Mesothelial cell of epicardium (in vitro differentiated cells): ENCODE measurements at regions not wholly inside any gene's neighbourhood (a gene's known extent, or its start where the extent isn't known, plus 50 kb on each side); places are given as distances from the start of the nearest gene placed in this dataset.

Experiments
- DNase-seq, 2 experiments: peaks; one replicate each; pipeline ENCODE4 v3.0.0; 2021; ENCODE audit warnings: low spot score in 2 of 2; ENCODE audit not compliant: unreplicated experiment in 2 of 2
- H3K27ac Mint-ChIP-seq: 2 replicates; pipeline ENCODE4 v1.8.0; 2021; ENCODE audit warnings: mixed read lengths
- H3K27me3 Mint-ChIP-seq: 2 replicates; pipeline ENCODE4 v1.8.0; 2021; ENCODE audit warnings: low read depth, mixed read lengths
- H3K36me3 Mint-ChIP-seq: 2 replicates; pipeline ENCODE4 v1.8.0; 2021; ENCODE audit warnings: mixed read lengths
- H3K4me1 Mint-ChIP-seq: 2 replicates; pipeline ENCODE4 v1.8.0; 2021; ENCODE audit warnings: mixed read lengths
- H3K4me3 Mint-ChIP-seq: 2 replicates; pipeline ENCODE4 v1.8.0; 2021; ENCODE audit warnings: mild to moderate bottlenecking, moderate library complexity, mixed read lengths
- H3K9me3 Mint-ChIP-seq: 2 replicates; pipeline ENCODE4 v1.8.0; 2021; ENCODE audit warnings: mixed read lengths
- TF ChIP-seq, protein P1 (sequence below): fragments of 200-600 bp; sonication (generic); IDR thresholded peaks from one replicate; pipeline ENCODE4 v1.5.0; 2021; ENCODE audit warnings: antibody characterized with exemption; ENCODE audit not compliant: unreplicated experiment

DNA sequence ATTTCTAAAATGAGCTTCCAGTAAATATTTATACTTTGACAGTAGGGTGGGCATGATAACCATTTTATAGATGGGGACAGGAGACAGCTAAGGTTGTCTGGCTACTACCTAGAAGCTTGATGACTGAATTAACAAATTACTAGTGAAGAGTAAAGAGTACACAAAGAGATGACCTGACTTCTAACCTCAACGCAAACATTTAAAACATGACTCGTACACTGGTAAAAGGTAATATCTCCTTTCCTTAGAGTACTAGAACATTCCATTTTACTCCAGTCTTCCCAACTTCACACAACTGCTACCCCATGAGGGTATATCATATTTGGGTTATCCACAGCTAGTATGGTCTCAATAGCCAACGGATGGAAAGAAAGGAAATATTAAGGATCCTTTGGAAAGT is 258.9 kb downstream of the FOXO1 start:
- H3K27me3 Mint-ChIP-seq = no peaks in the 10 kb centered on the region
- H3K36me3 Mint-ChIP-seq = peaks cover 4% of the 10 kb centered on the region
- no peak for DNase-seq
- peaks cover 13% of the 10 kb centered on the region for H3K9me3 Mint-ChIP-seq
- no peak overlapping the region for H3K27ac Mint-ChIP-seq
- H3K4me1 Mint-ChIP-seq = peaks cover 34% of the 10 kb centered on the region
- TF ChIP-seq, protein P1, sequence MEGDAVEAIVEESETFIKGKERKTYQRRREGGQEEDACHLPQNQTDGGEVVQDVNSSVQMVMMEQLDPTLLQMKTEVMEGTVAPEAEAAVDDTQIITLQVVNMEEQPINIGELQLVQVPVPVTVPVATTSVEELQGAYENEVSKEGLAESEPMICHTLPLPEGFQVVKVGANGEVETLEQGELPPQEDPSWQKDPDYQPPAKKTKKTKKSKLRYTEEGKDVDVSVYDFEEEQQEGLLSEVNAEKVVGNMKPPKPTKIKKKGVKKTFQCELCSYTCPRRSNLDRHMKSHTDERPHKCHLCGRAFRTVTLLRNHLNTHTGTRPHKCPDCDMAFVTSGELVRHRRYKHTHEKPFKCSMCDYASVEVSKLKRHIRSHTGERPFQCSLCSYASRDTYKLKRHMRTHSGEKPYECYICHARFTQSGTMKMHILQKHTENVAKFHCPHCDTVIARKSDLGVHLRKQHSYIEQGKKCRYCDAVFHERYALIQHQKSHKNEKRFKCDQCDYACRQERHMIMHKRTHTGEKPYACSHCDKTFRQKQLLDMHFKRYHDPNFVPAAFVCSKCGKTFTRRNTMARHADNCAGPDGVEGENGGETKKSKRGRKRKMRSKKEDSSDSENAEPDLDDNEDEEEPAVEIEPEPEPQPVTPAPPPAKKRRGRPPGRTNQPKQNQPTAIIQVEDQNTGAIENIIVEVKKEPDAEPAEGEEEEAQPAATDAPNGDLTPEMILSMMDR = no peak
- H3K4me3 Mint-ChIP-seq = no peak overlapping the region

DNA sequence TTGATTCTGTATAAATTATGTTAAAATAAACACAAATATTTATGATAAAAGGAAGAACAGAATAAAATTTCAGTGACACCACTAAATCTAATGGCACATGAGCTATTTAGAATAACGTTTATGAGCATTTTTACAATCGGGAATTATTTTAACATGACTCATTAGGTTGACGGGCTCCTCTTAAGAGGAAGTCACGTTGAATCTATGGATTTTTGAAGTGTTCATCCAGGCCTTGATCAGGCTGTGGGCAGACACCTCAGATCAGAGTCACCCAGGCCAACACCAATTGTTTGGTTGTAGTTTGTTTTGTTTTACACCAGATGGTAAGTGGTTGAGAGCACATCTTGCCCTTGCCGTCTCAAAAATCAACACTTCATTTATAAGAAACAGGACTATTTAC is 257.8 kb downstream of the FOXO1 start:
- Mint-ChIP-seq H3K27me3 (no peaks in the 10 kb centered on the region), H3K4me3 (no peak overlapping the region), H3K4me1 (peaks cover 25% of the 10 kb centered on the region), H3K9me3 (peaks cover 13% of the 10 kb centered on the region), H3K27ac (no peak overlapping the region), H3K36me3 (peaks cover 4% of the 10 kb centered on the region)
- TF ChIP-seq, protein P1 = no peak
- no peak for DNase-seq

DNA sequence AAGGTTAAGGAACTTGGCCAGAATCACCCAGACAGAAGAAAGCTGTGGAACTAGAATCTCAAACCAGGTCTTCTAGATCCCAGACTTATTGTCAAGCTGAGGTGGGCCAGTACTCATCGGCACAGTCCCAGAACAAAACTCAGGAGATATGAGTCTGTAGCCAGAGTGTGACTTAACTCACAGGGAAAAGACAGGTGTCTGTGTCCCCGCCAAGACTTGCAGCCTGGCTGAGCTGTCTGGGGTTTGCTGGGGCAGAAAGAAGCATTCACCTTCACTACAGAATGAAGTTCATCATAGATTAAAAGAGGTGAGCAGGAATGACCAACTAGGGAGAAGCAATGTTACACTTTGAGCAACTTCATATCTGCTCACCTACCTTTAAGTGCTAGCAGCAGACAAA is 257.2 kb downstream of the FOXO1 start:
- TF ChIP-seq, protein P1 = no peak
- DNase-seq = no peak
- Mint-ChIP-seq H3K4me1 (peaks cover 21% of the 10 kb centered on the region), H3K27ac (no peak overlapping the region), H3K4me3 (no peak overlapping the region), H3K36me3 (peaks cover 4% of the 10 kb centered on the region), H3K9me3 (peaks cover 13% of the 10 kb centered on the region), H3K27me3 (no peaks in the 10 kb centered on the region)

DNA sequence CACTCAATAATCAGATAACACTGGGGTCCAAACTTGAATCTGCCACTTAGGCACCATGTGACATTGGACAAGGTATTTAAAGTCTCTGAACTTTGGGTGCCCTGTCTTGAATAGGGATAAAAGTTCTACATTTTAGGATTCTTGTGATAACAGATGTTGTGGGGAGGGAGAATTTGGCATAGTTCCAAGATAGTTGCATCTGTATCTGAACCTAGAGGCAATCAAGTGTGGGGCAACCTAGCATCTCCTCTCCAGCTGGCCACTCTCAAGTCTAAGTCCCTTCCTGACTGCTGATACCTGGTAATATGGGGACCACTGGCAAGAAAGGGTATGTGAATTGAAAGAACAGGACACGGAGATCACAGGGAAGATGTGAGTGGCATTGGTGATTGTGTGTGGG is 256.1 kb downstream of the FOXO1 start:
- Mint-ChIP-seq H3K27me3 (no peaks in the 10 kb centered on the region), H3K4me1 (peaks cover 21% of the 10 kb centered on the region), H3K4me3 (no peak overlapping the region), H3K9me3 (peaks cover 13% of the 10 kb centered on the region), H3K27ac (no peak overlapping the region), H3K36me3 (peaks cover 4% of the 10 kb centered on the region)
- DNase-seq = no peak
- TF ChIP-seq, protein P1 = no peak

DNA sequence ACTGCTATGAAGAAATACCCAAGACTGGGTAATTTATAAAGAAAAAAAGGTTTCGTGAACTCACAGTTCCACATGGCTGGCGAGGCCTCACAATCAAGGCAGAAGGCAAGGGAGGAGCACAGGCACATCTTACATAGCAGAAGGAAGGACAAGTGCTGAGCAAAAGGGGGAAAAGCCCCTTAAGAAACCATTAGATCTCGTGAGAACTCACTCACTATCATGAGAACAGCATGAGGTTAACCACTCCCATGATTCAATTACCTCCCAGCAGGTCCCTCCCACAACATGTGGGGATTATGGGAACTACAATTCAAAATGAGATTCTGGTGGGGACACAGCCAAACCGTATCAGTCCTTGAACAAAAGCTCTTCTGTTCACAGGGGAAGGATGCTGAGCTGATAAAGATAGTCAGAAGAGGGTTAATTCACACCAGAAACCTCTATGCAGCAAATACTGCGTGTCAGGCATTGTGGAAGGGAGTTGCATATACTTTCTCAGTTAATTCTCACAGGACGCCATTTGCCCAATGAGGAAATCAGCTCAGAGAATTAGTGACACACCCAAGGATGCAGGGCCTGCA is 246.2 kb downstream of the FOXO1 start:
- Mint-ChIP-seq H3K9me3 (peaks cover 17% of the 10 kb centered on the region), H3K27me3 (no peaks in the 10 kb centered on the region), H3K36me3 (peaks cover 7% of the 10 kb centered on the region), H3K4me1 (no peaks in the 10 kb centered on the region), H3K4me3 (no peak overlapping the region), H3K27ac (no peak overlapping the region)
- TF ChIP-seq, protein P1 = no peak
- no peak for DNase-seq
